Nephron (organoid): ENCODE measurements at regions not wholly inside any gene's neighbourhood (a gene's known extent, or its start where the extent isn't known, plus 50 kb on each side); places are given as distances from the start of the nearest gene placed in this dataset.

ENCODE experiments used
- H3K27ac Mint-ChIP-seq, 3 experiments: 2 replicates each; pipeline ENCODE4 v1.8.0; 2020; ENCODE audit warnings: mixed read lengths in 3 of 3, mild to moderate bottlenecking in 2 of 3, moderate library complexity in 1 of 3
- H3K27me3 Mint-ChIP-seq: 2 replicates; pipeline ENCODE4 v1.8.0; 2021; ENCODE audit warnings: low read depth, mild to moderate bottlenecking, moderate library complexity, mixed read lengths
- H3K36me3 Mint-ChIP-seq: 2 replicates; pipeline ENCODE4 v1.8.0; 2020; ENCODE audit warnings: low read depth, mixed read lengths
- H3K4me1 Mint-ChIP-seq: 2 replicates; pipeline ENCODE4 v1.8.0; 2020; ENCODE audit warnings: mixed read lengths
- H3K4me3 Mint-ChIP-seq, 3 experiments: 2 replicates each; pipeline ENCODE4 v1.8.0; 2020; ENCODE audit warnings: mild to moderate bottlenecking in 3 of 3, mixed read lengths in 3 of 3, moderate library complexity in 2 of 3
- H3K9me3 Mint-ChIP-seq: 2 replicates; pipeline ENCODE4 v1.8.0; 2020; ENCODE audit warnings: mixed read lengths
- CTCF ChIP-seq, 3 experiments: fragments of 200-600 bp; sonication (generic); IDR thresholded peaks; one replicate each; pipeline ENCODE4 v1.5.0; 2021; ENCODE audit warnings: antibody characterized with exemption in 3 of 3; ENCODE audit not compliant: unreplicated experiment in 3 of 3

DNA sequence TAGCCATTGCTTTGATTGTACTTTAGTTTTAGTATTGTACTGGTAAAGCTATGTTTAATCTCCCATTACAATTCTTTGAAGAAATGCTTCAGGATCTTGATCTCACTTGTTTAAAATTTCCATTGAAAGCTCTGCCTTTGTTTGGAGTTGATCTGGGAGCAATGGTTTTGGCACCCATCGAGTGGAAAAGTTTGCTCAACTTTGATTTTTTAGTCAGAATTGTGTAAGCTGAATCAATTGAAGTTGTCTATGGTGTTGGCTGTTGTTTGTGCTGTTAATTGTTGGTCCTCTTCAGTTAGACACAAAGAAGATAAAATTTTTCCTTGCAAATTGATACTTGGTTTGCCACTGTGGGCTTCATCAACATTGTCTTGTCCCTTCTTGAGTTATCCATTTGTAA is 99.8 kb upstream of the ADAD1 start:
- peaks cover 55% of the 10 kb centered on the region for H3K36me3 Mint-ChIP-seq
- no peaks in the 10 kb centered on the region for H3K9me3 Mint-ChIP-seq
- H3K27ac Mint-ChIP-seq: no peak overlapping the region
- H3K27me3 Mint-ChIP-seq: no peaks in the 10 kb centered on the region
- no peak for TF ChIP-seq CTCF (IDR thresholded peaks at IDR 0.05; ENCODE audit: unreplicated experiment in 3 of 3)
- no peak overlapping the region for H3K4me3 Mint-ChIP-seq
- no peaks in the 10 kb centered on the region for H3K4me1 Mint-ChIP-seq

GRCh38 chr4:122279670-122280069 is 99.1 kb upstream of the ADAD1 start:
- peaks cover 55% of the 10 kb centered on the region for H3K36me3 Mint-ChIP-seq
- no peaks in the 10 kb centered on the region for H3K4me1 Mint-ChIP-seq
- no peaks in the 10 kb centered on the region for H3K9me3 Mint-ChIP-seq
- H3K4me3 Mint-ChIP-seq: no peak overlapping the region
- no peak for TF ChIP-seq CTCF (IDR thresholded peaks at IDR 0.05; ENCODE audit: unreplicated experiment in 3 of 3)
- no peaks in the 10 kb centered on the region for H3K27me3 Mint-ChIP-seq
- no peak overlapping the region for H3K27ac Mint-ChIP-seq

GRCh38 chr4:122285285-122285684 is 93.5 kb upstream of the ADAD1 start:
- H3K4me1 Mint-ChIP-seq: no peaks in the 10 kb centered on the region
- no peaks in the 10 kb centered on the region for H3K27me3 Mint-ChIP-seq
- TF ChIP-seq CTCF (IDR thresholded peaks at IDR 0.05; ENCODE audit: unreplicated experiment in 3 of 3): no peak
- peaks cover 56% of the 10 kb centered on the region for H3K36me3 Mint-ChIP-seq
- H3K9me3 Mint-ChIP-seq: no peaks in the 10 kb centered on the region
- no peak overlapping the region for H3K4me3 Mint-ChIP-seq
- no peak overlapping the region for H3K27ac Mint-ChIP-seq

- no peak for TF ChIP-seq CTCF (IDR thresholded peaks at IDR 0.05; ENCODE audit: unreplicated experiment in 3 of 3)
- Mint-ChIP-seq H3K4me3 (no peak overlapping the region), H3K27me3 (no peaks in the 10 kb centered on the region), H3K4me1 (no peaks in the 10 kb centered on the region), H3K27ac (no peak overlapping the region), H3K36me3 (peaks cover 56% of the 10 kb centered on the region), H3K9me3 (peaks cover 9% of the 10 kb centered on the region)
These were observed 85.1 kb upstream of the ADAD1 start for GRCh38 chr4:122293374-122294365.

- H3K27me3 Mint-ChIP-seq: no peaks in the 10 kb centered on the region
- H3K4me3 Mint-ChIP-seq: no peak overlapping the region
- H3K4me1 Mint-ChIP-seq: no peaks in the 10 kb centered on the region
- no peak for TF ChIP-seq CTCF (IDR thresholded peaks at IDR 0.05; ENCODE audit: unreplicated experiment in 3 of 3)
- peaks cover 9% of the 10 kb centered on the region for H3K9me3 Mint-ChIP-seq
- H3K36me3 Mint-ChIP-seq: peaks cover 34% of the 10 kb centered on the region
- no peak overlapping the region for H3K27ac Mint-ChIP-seq
These were observed 81.1 kb upstream of the ADAD1 start for GRCh38 chr4:122297694-122298093.

DNA sequence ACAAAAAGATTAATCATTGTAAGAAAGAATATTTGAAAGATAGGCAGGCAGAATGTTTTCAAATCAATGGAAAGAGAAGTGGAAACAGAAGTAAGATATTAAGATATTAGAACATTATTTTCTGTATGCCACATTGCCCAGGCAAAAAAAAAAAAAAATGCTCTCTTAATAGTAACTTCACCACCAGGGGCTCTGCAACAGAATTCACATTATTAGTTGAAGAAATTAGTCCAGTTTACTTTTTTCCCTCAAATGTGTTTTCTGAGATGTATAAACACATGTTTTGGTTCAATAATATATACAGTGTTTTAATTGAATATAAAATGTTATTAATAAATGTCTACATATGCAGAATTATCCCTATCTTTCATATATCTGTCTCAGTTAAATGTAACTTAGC is 78.0 kb upstream of the ADAD1 start:
- Mint-ChIP-seq H3K27me3 (no peaks in the 10 kb centered on the region), H3K4me1 (no peaks in the 10 kb centered on the region), H3K27ac (no peak overlapping the region), H3K36me3 (peaks cover 26% of the 10 kb centered on the region), H3K9me3 (no peaks in the 10 kb centered on the region), H3K4me3 (no peak overlapping the region)
- peak; percentile 19 to 29 (median 23) for TF ChIP-seq CTCF (IDR thresholded peaks at IDR 0.05; ENCODE audit: unreplicated experiment in 3 of 3)
